Activated CD8-positive, alpha-beta memory T cell treated with anti-CD3 and anti-CD28 coated beads, Interleukin-2, amount 10 ng/mL, durations not matched to agents 7 days and 5 days (primary cell): ENCODE measurements at regions not wholly inside any gene's neighbourhood (a gene's known extent, or its start where the extent isn't known, plus 50 kb on each side); places are given as distances from the start of the nearest gene placed in this dataset.
A peak's percentile ranks its signal among the peaks of the same experiment; 100 is the strongest.
"Not testable (repeated sequence)": the region's sequence is repeated elsewhere in the genome, so short reads cannot be mapped to it uniquely, and the experiment has no call there.

Experiments
- ATAC-seq: fragments of 150-1000 bp; cut with Tn5 transposase; one replicate; pipeline ENCODE4 v1.10.0; 2021; ENCODE audit warnings: moderate library complexity
- CTCF ChIA-PET: fragments of 350-600 bp; sonication (Branson Sonifier 250); formaldehyde crosslinking; loops from one replicate; lab custom pipeline; 2021; ENCODE audit warnings: antibody characterized with exemption; lab: Charles Lee
- DNase-seq: peaks from one replicate; pipeline ENCODE4 v3.0.0-alpha.2; 2020
- H3K27ac Mint-ChIP-seq: one replicate; pipeline ENCODE4 v1.8.0; 2021; ENCODE audit warnings: mild to moderate bottlenecking, mixed read lengths
- H3K27me3 Mint-ChIP-seq: one replicate; pipeline ENCODE4 v1.8.0; 2021; ENCODE audit warnings: mixed read lengths
- H3K36me3 Mint-ChIP-seq: one replicate; pipeline ENCODE4 v1.8.0; 2021; ENCODE audit warnings: mild to moderate bottlenecking, mixed read lengths
- H3K4me1 Mint-ChIP-seq: one replicate; pipeline ENCODE4 v1.8.0; 2021; ENCODE audit warnings: mixed read lengths
- H3K4me3 Mint-ChIP-seq: one replicate; pipeline ENCODE4 v1.8.0; 2021; ENCODE audit warnings: mild to moderate bottlenecking, moderate library complexity, mixed read lengths
- H3K9me3 Mint-ChIP-seq: one replicate; pipeline ENCODE4 v1.8.0; 2022; ENCODE audit warnings: low read depth, mixed read lengths

- not testable (repeated sequence) for ATAC-seq, DNase-seq, H3K4me1 Mint-ChIP-seq, H3K4me3 Mint-ChIP-seq, H3K27ac Mint-ChIP-seq, H3K9me3 Mint-ChIP-seq, H3K36me3 Mint-ChIP-seq
- CTCF ChIA-PET, result interaction anchor here (0.7 kb wide), 1 partner anchor 80 kb away, joined by 3 read pairs; no protein-coding TSS in a partner anchor
- H3K27me3 Mint-ChIP-seq, result peaks cover 18% of the 10 kb centered on the region
Observed at GRCh38 chr12:104878858-104879257, 79.2 kb downstream of the SLC41A2 start.

DNA sequence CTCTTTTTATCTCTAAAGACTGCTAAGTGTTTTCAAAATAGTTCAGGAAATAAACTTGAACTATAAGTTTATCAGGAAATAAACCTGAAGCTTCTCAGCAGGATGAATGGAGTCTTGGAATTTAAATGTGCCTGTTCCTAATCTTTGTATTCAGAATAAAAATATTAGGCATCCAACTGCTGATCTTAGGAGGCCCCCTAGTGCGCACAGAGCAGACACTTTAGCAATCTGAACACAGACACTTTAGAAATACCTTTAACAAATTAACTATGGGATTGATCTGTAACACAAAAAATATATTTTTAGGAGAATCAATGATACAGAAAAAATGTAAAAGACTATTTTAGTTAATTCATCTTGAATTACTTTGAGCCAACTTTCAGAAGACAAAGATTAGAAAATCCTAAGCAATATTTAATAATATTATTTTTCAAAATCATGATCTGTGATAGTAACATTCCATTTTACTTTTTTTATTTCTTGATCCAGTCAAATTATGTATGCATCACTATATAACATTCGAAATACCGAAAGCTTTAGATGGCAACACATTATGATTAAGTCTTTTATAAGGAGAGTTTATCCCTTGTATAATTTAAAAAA is 80.9 kb downstream of the SLC41A2 start:
- ATAC-seq (no peak), DNase-seq (peak; percentile 45)
- Mint-ChIP-seq H3K9me3 (no peaks in the 10 kb centered on the region), H3K27ac (no peak overlapping the region), H3K4me3 (no peak overlapping the region), H3K36me3 (peaks cover 4% of the 10 kb centered on the region), H3K27me3 (peaks cover 17% of the 10 kb centered on the region), H3K4me1 (peaks cover 3% of the 10 kb centered on the region)
- CTCF ChIA-PET, result interaction anchor here (0.8 to 5.3 kb wide), 2 partner anchors 496 to 678 kb away, joined by 3 to 29 read pairs; no protein-coding TSS in a partner anchor

DNA sequence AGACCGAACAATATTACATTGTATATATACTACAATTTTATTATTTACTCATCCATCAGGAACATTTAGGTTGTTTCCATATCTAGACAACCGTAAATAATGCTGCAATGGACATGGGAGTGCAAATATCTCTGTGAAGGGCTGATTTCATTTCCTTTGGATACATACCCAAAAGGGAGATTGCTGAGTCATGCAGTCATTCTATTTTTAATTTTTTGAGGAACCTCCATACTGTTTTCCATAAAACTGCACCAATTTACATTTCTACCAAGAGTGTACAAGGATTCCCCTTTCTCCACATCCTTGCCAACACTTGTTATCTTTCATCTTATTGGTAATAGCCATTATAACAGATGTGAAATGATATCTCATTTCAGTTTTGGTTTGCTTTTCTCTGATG is 84.7 kb downstream of the SLC41A2 start:
- CTCF ChIA-PET, result interaction anchor here (0.7 to 5.3 kb wide), 2 partner anchors 52 to 492 kb away, joined by 3 to 29 read pairs; no protein-coding TSS in a partner anchor
- no peaks in the 10 kb centered on the region for H3K9me3 Mint-ChIP-seq
- no peak overlapping the region for H3K27ac Mint-ChIP-seq

DNA sequence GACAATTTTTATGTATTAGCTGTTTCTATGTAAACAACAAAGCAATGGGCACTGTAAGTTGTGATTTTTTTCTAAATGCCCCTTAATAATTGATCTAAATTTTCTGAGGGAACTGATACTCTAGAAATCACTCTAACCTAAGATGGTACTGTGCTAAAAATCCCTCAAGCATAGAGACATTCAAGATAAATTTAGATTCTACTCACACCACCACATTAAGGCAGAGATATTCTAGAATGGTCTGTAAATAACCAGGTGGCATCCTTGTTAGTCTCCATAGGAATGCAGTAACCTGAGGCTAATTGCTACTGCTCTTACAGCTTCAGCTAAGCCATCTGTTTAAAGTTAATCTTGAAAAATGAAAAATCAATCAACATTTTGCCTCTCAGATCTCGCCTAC is 87.3 kb downstream of the SLC41A2 start:
- ATAC-seq (no peak), DNase-seq (no peak)
- Mint-ChIP-seq H3K27ac (no peak overlapping the region), H3K27me3 (peaks cover 8% of the 10 kb centered on the region), H3K36me3 (peaks cover 4% of the 10 kb centered on the region), H3K9me3 (no peaks in the 10 kb centered on the region), H3K4me3 (no peak overlapping the region), H3K4me1 (peaks cover 4% of the 10 kb centered on the region)
- CTCF ChIA-PET, result no interaction called here

More for the DNA sequence above, 84.7 kb downstream of the SLC41A2 start:
- H3K4me1 Mint-ChIP-seq, result peaks cover 3% of the 10 kb centered on the region
- no peak overlapping the region for H3K4me3 Mint-ChIP-seq
- H3K27me3 Mint-ChIP-seq, result peaks cover 8% of the 10 kb centered on the region
- peaks cover 4% of the 10 kb centered on the region for H3K36me3 Mint-ChIP-seq
- DNase-seq, result no peak
- ATAC-seq, result no peak

DNA sequence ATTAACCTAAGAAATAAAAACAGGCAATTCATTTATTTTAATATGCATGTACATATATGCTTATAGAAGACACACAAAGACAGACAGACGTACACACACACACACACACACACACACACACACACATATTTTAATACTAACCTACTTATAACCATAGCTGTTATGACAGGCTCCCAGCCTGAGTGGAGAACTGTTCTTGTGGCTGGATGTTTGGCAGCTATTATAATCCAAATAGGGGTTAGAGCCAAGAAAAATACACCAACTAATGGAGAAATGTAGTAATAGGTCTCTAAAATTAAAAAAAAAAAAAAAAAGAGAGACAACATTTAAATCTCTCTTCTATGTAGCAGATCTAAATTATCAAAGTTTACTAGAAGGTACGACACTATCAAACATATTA is 91.8 kb downstream of the SLC41A2 start:
- Mint-ChIP-seq H3K36me3 (no peaks in the 10 kb centered on the region), H3K9me3 (no peaks in the 10 kb centered on the region), H3K27ac (no peak overlapping the region), H3K27me3 (peaks cover 8% of the 10 kb centered on the region), H3K4me3 (no peak overlapping the region), H3K4me1 (peaks cover 12% of the 10 kb centered on the region)
- CTCF ChIA-PET, result interaction anchor here (1.0 kb wide), 1 partner anchor 9 kb away, joined by 3 read pairs; no protein-coding TSS in a partner anchor
- ATAC-seq (no peak), DNase-seq (no peak)

- CTCF ChIA-PET, result interaction anchor here (1.2 kb wide), 1 partner anchor 94 kb away, joined by 3 read pairs; no protein-coding TSS in a partner anchor
- Mint-ChIP-seq H3K4me3 (no peak overlapping the region), H3K4me1 (peaks cover 12% of the 10 kb centered on the region), H3K9me3 (no peaks in the 10 kb centered on the region), H3K36me3 (no peaks in the 10 kb centered on the region), H3K27ac (no peak overlapping the region), H3K27me3 (peaks cover 5% of the 10 kb centered on the region)
- DNase-seq (no peak), ATAC-seq (peak; percentile 80)
Observed at GRCh38 chr12:104865080-104865479, 93.0 kb downstream of the SLC41A2 start.

- Mint-ChIP-seq H3K9me3 (no peaks in the 10 kb centered on the region), H3K4me3 (no peak overlapping the region), H3K27ac (no peak overlapping the region), H3K4me1 (peaks cover 12% of the 10 kb centered on the region), H3K27me3 (peaks cover 3% of the 10 kb centered on the region), H3K36me3 (no peaks in the 10 kb centered on the region)
- DNase-seq, result no peak
- CTCF ChIA-PET, result interaction anchor here (1.2 kb wide), 1 partner anchor 94 kb away, joined by 3 read pairs; no protein-coding TSS in a partner anchor
- no peak for ATAC-seq
Observed at GRCh38 chr12:104864668-104865067, 93.4 kb downstream of the SLC41A2 start.

GRCh38 chr12:104863296-104863948 is 94.7 kb downstream of the SLC41A2 start:
- Mint-ChIP-seq H3K4me1 (peaks cover 12% of the 10 kb centered on the region), H3K36me3 (peaks cover 2% of the 10 kb centered on the region), H3K27ac (no peak overlapping the region), H3K27me3 (no peaks in the 10 kb centered on the region), H3K9me3 (no peaks in the 10 kb centered on the region), H3K4me3 (no peak overlapping the region)
- ATAC-seq (no peak), DNase-seq (no peak)
- CTCF ChIA-PET, result no interaction called here

DNA sequence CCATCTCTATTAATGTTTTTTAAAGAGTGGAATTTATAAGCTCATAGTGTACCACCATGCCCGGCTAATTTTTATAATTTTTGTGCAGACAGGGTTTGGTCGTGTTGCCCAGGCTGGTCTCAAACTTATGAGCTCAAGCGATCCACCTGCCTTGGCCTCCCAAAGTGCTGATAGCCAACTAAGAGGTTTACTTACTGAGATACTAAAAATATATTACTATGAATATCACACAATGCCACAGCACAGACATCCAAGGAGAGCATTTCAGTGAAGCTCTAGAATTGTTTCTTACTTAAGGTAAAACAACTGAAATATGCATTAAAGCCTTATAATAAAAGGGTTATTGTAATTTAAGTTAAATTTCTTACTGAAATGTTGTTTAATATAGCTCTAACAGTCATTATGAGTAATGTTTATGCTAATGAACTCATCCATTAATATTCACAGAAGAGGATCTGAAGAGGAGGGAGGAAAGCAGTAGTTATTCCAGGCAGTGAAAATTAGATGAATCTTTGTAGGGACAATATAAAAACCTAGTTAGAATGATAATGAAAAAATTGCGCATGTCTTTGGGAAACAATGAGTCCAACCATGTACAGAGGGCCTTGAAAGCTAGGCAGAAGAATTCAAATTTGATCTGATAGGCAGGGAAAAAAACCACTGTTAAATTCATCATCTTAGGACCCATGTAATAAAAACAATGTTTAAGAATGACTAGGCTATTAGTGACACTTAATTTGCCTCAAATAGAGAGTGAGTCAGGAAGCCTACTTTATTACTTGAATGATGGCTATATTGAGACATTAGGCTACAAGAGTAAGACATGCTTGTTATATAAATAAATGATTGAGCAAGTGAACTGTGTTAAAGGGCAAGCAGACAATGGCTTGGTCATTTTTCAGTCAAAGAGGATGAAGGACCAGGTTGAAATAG is 99.2 kb downstream of the SLC41A2 start:
- ATAC-seq, result no peak
- no peaks in the 10 kb centered on the region for H3K27me3 Mint-ChIP-seq
- no peak for DNase-seq
- no peaks in the 10 kb centered on the region for H3K4me1 Mint-ChIP-seq
- H3K9me3 Mint-ChIP-seq, result no peaks in the 10 kb centered on the region
- H3K36me3 Mint-ChIP-seq, result peaks cover 2% of the 10 kb centered on the region
- CTCF ChIA-PET, result interaction anchor here (0.9 kb wide), 1 partner anchor 567 kb away, joined by 8 read pairs; no protein-coding TSS in a partner anchor
- no peak overlapping the region for H3K4me3 Mint-ChIP-seq
- H3K27ac Mint-ChIP-seq, result no peak overlapping the region

- Mint-ChIP-seq H3K4me3 (no peak overlapping the region), H3K36me3 (peaks cover 2% of the 10 kb centered on the region), H3K27me3 (peaks cover 2% of the 10 kb centered on the region), H3K27ac (no peak overlapping the region), H3K4me1 (no peaks in the 10 kb centered on the region), H3K9me3 (no peaks in the 10 kb centered on the region)
- no peak for DNase-seq
- no peak for ATAC-seq
- CTCF ChIA-PET, result interaction anchor here (1.7 kb wide), 1 partner anchor 475 kb away, joined by 6 read pairs; no protein-coding TSS in a partner anchor
Observed at GRCh38 chr12:104856531-104856930, 101.6 kb downstream of the SLC41A2 start.

- no peak for DNase-seq
- no peak for ATAC-seq
- Mint-ChIP-seq H3K27me3 (peaks cover 2% of the 10 kb centered on the region), H3K9me3 (no peaks in the 10 kb centered on the region), H3K27ac (no peak overlapping the region), H3K4me1 (no peaks in the 10 kb centered on the region), H3K4me3 (no peak overlapping the region), H3K36me3 (peaks cover 2% of the 10 kb centered on the region)
- CTCF ChIA-PET, result interaction anchor here (1.7 kb wide), 1 partner anchor 474 kb away, joined by 6 read pairs; no protein-coding TSS in a partner anchor
Observed at GRCh38 chr12:104855599-104855998, 102.5 kb downstream of the SLC41A2 start.

GRCh38 chr12:104852896-104853295 is 105.2 kb downstream of the SLC41A2 start:
- DNase-seq, result no peak
- Mint-ChIP-seq H3K36me3 (no peaks in the 10 kb centered on the region), H3K27me3 (peaks cover 10% of the 10 kb centered on the region), H3K4me1 (no peaks in the 10 kb centered on the region), H3K9me3 (no peaks in the 10 kb centered on the region), H3K4me3 (no peak overlapping the region), H3K27ac (no peak overlapping the region)
- no peak for ATAC-seq
- CTCF ChIA-PET, result no interaction called here

DNA sequence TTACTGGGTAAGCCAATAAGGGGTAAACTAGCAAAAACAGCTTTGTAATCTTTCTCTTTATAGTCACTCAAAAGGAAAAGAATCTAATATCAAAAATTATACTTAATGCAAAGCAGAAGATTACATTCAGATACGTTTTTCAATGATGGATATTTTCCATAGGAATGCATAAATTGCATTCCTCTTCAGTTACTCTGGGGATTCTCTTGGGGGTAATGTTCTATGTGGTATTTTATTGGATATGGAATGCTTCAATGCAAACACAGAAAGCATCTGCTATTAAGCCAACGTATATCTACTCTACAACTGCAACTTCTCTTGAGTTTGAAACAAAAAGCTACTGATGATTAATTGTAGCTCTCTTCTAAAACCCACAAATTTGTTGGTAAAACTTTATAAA is 106.0 kb downstream of the SLC41A2 start:
- peaks cover 10% of the 10 kb centered on the region for H3K27me3 Mint-ChIP-seq
- ATAC-seq (no peak), DNase-seq (no peak)
- H3K4me3 Mint-ChIP-seq, result no peak overlapping the region
- CTCF ChIA-PET, result interaction anchor here (1.3 kb wide), 1 partner anchor 470 kb away, joined by 3 read pairs; no protein-coding TSS in a partner anchor
- no peaks in the 10 kb centered on the region for H3K9me3 Mint-ChIP-seq
- no peaks in the 10 kb centered on the region for H3K4me1 Mint-ChIP-seq
- H3K36me3 Mint-ChIP-seq, result no peaks in the 10 kb centered on the region
- H3K27ac Mint-ChIP-seq, result no peak overlapping the region
